ENCODE measurements at regions not wholly inside any gene's neighbourhood (a gene's known extent, or its start where the extent isn't known, plus 50 kb on each side); places are given as distances from the start of the nearest gene placed in this dataset.

GRCh38 chr9:117548556-117548955, 133.7 kb upstream of the ASTN2 start:
- no peak for DNase-seq
- Histone ChIP-seq H3K4me1 (peaks cover 5% of the 10 kb centered on the region), H3K4me3 (no peak overlapping the region), H3K27ac (replicated peaks) (no peak overlapping the region), H3K27me3 (ENCODE audit: low read depth) (peaks cover 33% of the 10 kb centered on the region), H3K9me3 (replicated peaks) (no peaks in the 10 kb centered on the region), H3K36me3 (no peaks in the 10 kb centered on the region)
- intact Hi-C loops (cut with micrococcal nuclease) = no loop called here
- TF ChIP-seq, protein P1, sequence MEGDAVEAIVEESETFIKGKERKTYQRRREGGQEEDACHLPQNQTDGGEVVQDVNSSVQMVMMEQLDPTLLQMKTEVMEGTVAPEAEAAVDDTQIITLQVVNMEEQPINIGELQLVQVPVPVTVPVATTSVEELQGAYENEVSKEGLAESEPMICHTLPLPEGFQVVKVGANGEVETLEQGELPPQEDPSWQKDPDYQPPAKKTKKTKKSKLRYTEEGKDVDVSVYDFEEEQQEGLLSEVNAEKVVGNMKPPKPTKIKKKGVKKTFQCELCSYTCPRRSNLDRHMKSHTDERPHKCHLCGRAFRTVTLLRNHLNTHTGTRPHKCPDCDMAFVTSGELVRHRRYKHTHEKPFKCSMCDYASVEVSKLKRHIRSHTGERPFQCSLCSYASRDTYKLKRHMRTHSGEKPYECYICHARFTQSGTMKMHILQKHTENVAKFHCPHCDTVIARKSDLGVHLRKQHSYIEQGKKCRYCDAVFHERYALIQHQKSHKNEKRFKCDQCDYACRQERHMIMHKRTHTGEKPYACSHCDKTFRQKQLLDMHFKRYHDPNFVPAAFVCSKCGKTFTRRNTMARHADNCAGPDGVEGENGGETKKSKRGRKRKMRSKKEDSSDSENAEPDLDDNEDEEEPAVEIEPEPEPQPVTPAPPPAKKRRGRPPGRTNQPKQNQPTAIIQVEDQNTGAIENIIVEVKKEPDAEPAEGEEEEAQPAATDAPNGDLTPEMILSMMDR (IDR thresholded peaks at IDR 0.05; ENCODE audit: borderline replicate concordance) = no peak

DNA sequence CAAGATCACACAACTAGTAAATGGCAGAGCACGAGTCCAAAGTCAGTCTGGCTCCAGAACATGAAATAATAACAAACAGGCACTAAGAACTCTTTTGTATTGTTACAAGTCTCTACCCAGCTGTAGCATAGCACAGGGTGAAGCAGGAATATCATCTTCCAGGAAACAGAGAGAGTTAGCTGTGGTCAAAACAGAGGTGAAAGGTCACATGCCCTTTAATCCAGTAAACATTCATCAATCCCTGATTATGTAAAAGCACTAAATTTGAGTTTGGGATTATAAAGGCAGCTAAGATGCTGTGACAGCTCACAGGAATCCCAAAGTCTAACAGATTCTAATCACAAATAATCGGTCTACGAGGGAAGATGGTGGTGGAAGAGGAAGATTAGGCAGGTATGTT, 133.0 kb upstream of the ASTN2 start:
- TF ChIP-seq, protein P1 (IDR thresholded peaks at IDR 0.05; ENCODE audit: borderline replicate concordance) = no peak
- DNase-seq = no peak
- peaks cover 5% of the 10 kb centered on the region for H3K4me1 ChIP-seq
- H3K27ac ChIP-seq (replicated peaks) = no peak overlapping the region
- intact Hi-C loops (cut with micrococcal nuclease) = no loop called here
- peaks cover 33% of the 10 kb centered on the region for H3K27me3 ChIP-seq (ENCODE audit: low read depth)
- H3K4me3 ChIP-seq = no peak overlapping the region
- no peaks in the 10 kb centered on the region for H3K9me3 ChIP-seq (replicated peaks)
- H3K36me3 ChIP-seq = no peaks in the 10 kb centered on the region

- Histone ChIP-seq H3K9me3 (replicated peaks) (no peaks in the 10 kb centered on the region), H3K27ac (replicated peaks) (no peak overlapping the region), H3K27me3 (ENCODE audit: low read depth) (peaks cover 26% of the 10 kb centered on the region), H3K36me3 (no peaks in the 10 kb centered on the region), H3K4me1 (peaks cover 5% of the 10 kb centered on the region), H3K4me3 (peak overlapping the region; percentile 27)
- intact Hi-C loops (cut with micrococcal nuclease) = no loop called here
- TF ChIP-seq, protein P1 (IDR thresholded peaks at IDR 0.05; ENCODE audit: borderline replicate concordance) = no peak
- no peak for DNase-seq
Measured at GRCh38 chr9:117546894-117547678, 132.2 kb upstream of the ASTN2 start.

GRCh38 chr9:117545846-117546245, 131.0 kb upstream of the ASTN2 start:
- Histone ChIP-seq H3K27me3 (ENCODE audit: low read depth) (peaks cover 14% of the 10 kb centered on the region), H3K36me3 (no peaks in the 10 kb centered on the region), H3K27ac (replicated peaks) (no peak overlapping the region), H3K4me3 (no peak overlapping the region), H3K9me3 (replicated peaks) (no peaks in the 10 kb centered on the region), H3K4me1 (peaks cover 5% of the 10 kb centered on the region)
- DNase-seq = no peak
- TF ChIP-seq, protein P1 (IDR thresholded peaks at IDR 0.05; ENCODE audit: borderline replicate concordance) = no peak
- intact Hi-C loops (cut with micrococcal nuclease) = no loop called here

DNA sequence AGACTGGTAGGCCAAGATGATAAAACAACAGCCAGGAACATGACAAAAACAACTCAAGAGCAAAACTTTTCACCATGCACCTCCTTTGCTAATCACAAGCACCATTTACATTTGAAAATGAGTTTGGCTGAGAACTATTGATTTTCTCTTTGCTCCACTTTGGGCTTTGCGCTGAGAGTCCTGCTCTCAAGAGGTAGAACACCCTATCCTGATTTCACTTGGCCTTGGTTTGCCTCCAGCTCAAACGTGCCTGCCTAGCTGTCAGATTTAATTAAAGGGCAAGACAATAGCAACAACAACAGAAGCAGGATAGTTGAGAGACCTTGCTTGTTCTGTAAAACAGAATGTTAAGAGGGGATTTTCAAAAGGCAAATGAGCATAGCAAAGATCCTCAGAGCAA, 128.2 kb upstream of the ASTN2 start:
- Histone ChIP-seq H3K36me3 (no peaks in the 10 kb centered on the region), H3K4me3 (no peak overlapping the region), H3K4me1 (peaks cover 5% of the 10 kb centered on the region), H3K9me3 (replicated peaks) (no peaks in the 10 kb centered on the region), H3K27ac (replicated peaks) (no peak overlapping the region), H3K27me3 (ENCODE audit: low read depth) (peaks cover 10% of the 10 kb centered on the region)
- DNase-seq = no peak
- TF ChIP-seq, protein P1 (IDR thresholded peaks at IDR 0.05; ENCODE audit: borderline replicate concordance) = no peak
- intact Hi-C loops (cut with micrococcal nuclease) = no loop called here
